ENCODE measurements at regions not wholly inside any gene's neighbourhood (a gene's known extent, or its start where the extent isn't known, plus 50 kb on each side); places are given as distances from the start of the nearest gene placed in this dataset.
"Not testable (repeated sequence)": the region's sequence is repeated elsewhere in the genome, so short reads cannot be mapped to it uniquely, and the experiment has no call there.

DNA sequence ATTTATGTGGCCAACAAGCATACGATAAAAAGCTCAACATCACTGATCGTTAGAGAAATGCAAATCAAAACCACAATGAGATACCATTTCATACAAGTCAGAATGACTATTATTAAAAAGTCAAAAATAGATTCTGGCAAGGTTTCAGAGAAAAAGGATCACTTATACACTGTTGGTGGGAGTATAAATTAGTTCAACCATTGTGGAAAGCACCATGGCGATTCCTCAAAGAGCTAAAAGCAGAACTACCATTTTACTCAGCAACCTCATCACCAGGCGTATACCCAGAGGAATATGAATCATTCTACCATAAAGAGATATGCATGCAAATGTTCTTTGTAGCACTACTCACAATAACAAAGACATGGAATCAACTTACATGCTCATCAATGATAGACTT lies 478.7 kb upstream of the GALNTL6 start:
- DNase-seq: peak; percentile 17

GRCh38 chr4:171308661-171309060 lies 504.5 kb upstream of the GALNTL6 start:
- DNase-seq: no peak

DNA sequence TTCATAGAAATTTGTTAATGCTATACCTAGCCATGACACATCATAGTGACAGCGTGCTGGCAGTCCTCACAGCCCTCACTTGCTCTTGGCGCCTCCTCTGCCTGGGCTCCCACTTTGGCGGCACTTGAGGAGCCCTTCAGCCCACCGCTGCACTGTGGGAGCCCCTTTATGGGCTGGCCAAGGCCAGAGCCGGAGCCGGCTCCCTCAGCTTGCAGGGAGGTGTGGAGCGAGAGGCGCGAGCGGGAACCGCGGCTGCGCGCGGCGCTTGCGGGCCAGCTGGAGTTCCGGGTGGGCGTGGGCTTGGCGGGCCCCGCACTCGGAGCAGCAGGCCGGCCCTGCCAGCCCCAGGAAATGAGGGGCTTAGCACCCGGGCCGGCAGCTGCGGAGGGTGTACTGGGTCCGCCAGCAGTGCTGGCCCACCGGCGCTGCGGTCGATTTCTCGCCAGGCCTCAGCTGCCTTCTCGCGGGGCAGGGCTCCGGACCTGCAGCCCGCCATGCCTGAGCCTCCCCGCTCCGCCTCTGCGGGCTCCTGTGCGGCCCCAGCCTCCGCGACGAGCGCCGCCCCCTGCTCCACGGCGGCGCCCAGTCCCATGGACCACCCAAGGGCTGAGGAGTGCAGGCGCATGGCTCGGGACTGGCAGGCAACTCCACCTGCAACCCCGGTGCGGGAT lies 515.0 kb upstream of the GALNTL6 start:
- DNase-seq: not testable (repeated sequence)

GRCh38 chr4:171288816-171289432 lies 524.3 kb upstream of the GALNTL6 start:
- peak; percentile 0 for DNase-seq

DNA sequence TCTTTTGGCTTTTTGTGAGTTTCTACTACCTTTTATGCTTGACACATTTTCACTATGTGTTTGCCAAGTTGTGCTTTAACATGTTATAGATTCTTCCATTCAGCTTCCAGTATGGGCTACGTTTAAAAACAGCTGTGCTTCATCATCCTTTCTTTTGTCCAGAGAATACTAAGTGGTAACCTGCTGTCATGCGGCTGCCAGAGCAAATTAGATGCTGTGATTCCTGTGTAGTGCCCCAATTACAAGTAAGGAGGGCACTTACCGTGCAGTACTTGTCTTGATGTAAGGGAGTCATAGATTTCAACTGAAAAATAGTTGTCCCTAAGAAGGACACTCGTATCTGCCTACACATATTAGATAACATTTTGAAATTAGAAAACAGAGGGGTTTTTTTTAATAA lies 531.8 kb upstream of the GALNTL6 start:
- no peak for DNase-seq

DNA sequence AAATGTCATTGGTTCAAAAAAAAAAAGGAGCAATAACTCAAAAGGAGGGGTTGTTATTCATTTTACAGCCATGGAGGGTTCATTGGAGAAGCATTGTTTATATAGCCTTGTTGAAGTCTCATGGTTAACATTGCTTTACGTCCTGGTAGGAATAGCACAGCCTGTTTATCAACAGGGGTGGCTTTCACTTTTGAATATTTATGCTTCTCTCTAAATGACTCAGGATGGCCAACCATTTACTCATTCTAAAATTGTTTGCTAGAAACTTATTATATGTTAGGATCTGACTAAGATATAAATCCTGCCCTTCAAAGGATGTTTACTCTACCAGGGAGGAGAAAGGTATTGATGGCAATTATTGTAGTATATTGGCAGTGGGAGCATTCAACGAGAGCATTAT lies 534.1 kb upstream of the GALNTL6 start:
- no peak for DNase-seq

DNA sequence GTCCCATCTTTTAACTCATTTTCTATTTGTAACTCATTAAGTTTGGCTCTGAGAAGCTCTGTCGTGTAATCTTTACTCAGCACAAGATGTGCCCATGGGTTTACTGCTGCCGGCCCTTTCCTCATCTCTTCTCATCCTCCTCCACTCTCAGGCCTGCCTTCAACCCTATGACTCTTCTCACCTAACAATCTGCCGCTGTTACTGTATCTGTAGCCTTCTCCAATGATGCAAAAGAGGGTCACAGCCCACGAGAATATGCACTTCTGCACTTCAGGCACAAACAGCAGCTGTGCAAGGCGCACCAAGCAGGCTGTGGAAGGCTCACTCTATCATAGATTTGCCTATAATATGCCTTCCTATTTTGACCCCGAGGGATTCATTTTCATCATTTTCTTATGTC lies 546.5 kb upstream of the GALNTL6 start:
- DNase-seq: no peak

DNA sequence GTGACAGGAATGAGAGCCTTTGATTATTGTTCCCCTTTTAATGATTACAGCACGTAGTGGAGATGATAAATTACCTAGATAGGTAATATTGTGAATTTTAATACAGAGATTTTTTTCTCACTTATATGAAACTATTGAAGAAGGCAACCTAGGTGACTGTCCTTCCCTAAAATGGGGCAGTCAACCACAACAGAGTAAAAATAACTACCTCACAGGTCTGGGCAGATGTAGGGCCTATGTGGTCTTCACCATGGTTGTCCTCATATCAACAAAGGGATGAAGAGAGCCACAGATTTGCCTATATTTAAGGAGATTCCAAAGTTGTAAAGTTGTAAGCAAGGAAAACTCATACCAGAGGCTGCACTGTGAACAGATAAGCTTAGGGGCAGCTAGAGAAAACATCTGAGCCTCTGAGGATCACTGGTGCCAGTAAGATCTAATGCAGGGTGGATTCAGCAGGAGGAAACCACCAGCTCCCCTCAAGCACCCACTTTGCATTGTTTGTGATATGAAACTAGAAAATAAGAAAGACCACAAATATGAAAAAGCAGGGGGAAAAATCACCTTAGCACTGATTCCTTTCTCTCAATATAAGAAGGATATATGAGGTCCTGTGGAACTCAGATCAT lies 547.9 kb upstream of the GALNTL6 start:
- no peak for DNase-seq

- DNase-seq: no peak
Observed at GRCh38 chr4:171256223-171256622, 557.0 kb upstream of the GALNTL6 start.

GRCh38 chr4:171246948-171247347 lies 566.3 kb upstream of the GALNTL6 start:
- DNase-seq: no peak

DNA sequence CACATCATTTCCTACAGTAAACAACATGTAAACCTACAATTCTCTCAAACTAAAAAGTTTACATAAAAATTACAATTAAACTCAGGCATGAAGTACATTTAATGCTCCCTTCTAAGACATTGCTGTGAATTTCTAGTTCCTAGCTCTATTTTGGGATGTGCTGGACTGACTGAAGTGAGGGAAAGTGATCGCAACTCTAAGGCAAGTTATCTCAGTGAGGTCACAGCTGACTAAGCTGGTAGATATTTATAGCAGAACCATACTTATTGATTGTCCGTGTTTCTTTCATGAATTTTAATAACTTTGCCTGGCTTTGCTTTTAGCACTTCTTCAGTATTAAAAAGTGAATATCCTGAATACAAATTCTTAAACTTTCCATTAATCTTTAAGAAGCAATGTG lies 570.4 kb upstream of the GALNTL6 start:
- DNase-seq: no peak

DNA sequence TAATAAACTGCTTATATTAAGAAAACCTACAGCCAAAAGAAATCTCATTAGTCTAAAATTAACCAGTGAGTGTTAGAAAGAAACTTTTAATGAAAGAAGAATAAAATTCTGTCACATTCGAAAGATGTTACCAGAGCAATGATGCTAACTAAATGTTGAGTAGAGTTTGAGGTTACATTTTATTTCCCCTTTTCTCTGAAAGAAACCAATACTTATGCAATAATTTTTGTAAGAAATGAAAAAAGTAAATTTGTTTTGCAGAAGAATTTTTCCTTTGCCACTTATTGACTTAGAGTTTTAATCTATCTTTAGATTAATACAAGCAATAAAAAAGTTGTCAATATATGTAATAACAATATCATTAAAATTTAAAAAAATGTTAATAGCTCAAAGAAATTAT lies 574.0 kb upstream of the GALNTL6 start:
- DNase-seq: no peak

DNA sequence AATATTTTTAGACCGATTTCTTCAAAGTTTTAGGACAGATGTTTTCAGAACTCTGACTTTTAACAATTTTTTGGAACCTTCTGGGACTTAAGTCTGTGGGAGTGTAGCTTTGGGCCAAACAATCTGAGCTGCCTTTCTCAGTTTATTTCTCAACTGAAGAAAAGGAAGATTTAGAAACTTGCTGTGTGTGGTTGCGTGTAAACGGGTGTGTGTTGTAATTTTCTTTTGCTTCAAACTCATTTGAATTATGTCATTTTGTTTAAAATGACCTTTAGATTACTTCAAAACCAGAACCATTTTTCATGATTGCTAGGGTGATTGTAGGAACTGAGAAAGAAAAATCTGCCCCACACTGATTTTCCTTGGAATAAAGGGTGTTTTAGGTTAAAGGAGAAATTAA lies 577.7 kb upstream of the GALNTL6 start:
- no peak for DNase-seq

- DNase-seq: not testable (repeated sequence)
Observed at GRCh38 chr4:171229354-171229753, 583.9 kb upstream of the GALNTL6 start.

- DNase-seq: no peak
Observed at GRCh38 chr4:171221181-171221580, 592.0 kb upstream of the GALNTL6 start.

DNA sequence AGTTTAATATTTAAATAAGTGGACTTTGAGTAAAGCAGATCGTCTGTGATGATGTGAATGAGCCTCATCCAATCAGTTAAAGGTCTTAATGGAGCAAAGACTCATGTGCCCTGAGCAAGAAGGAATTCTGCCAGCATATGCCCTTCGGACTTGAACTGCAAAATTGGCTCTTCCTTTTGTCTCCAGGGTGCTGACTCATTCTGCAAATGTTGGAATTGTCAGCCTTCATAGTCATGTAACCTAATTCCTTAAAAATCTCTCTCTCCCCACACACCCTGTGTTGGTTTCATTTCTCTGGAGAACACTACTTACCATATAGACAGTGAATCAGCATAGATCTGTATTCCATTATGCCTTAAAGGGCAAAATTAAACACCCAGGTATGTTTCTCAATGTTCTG lies 609.8 kb upstream of the GALNTL6 start:
- DNase-seq: peak; percentile 87

GRCh38 chr4:171202908-171203307 lies 610.3 kb upstream of the GALNTL6 start:
- DNase-seq: no peak

GRCh38 chr4:171186700-171187099 lies 626.5 kb upstream of the GALNTL6 start:
- no peak for DNase-seq

DNA sequence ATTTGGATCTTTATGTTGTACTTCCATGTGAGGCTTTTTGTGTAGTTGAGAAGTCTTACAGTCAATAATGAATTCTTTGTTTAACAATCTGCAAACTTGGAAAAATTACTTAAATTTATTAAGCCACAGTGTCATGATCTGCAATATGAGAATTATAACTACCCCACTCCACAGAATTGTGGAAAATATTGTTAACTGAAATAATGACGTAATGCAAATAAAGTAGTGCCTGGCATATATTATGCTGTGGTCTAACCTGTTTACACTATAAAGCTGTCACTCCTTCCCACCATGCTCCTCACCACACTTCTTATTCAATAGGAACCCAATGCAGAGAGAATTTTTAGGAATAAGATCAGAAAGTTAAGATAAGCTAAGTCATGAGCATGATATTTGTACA lies 632.1 kb upstream of the GALNTL6 start:
- no peak for DNase-seq

GRCh38 chr4:171170671-171171070 lies 642.5 kb upstream of the GALNTL6 start:
- no peak for DNase-seq

DNA sequence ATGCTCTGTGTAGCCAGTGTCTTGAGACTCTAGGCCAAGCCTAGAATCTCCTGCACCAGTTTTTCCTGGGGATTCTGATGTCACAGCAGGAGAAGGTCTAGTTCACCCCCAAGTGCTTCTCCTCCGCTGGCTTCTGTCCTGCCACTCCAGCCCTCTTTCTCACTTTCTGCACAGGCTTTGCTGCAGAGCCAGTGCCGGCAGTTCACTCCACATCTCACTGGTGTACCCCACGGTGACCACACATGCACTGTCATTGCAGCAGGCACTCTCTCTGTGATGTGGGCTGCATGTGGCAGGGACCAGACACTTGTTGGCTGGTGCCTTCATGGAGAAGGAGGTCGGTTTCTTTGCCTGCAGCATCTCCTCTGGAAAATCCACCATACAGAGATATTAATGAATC lies 643.8 kb upstream of the GALNTL6 start:
- DNase-seq: no peak

DNA sequence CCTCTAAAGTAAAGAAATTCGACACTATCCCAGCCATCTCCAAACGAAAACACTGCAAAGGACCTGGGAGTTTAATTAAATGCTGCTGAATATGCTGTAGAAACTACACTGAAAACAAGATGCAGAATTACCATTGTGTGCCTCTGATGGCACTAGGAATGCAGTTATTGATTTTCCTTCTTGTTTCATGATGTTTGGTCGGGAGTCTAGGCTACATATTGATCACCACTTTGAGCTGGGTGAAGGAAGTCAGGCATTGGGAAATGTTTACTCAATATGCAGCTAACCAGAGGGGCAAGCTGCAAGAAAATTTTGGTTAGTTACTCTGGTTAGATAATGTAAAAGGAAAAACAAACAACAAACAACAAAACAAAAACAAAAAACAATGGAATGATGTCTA lies 650.7 kb upstream of the GALNTL6 start:
- no peak for DNase-seq

DNA sequence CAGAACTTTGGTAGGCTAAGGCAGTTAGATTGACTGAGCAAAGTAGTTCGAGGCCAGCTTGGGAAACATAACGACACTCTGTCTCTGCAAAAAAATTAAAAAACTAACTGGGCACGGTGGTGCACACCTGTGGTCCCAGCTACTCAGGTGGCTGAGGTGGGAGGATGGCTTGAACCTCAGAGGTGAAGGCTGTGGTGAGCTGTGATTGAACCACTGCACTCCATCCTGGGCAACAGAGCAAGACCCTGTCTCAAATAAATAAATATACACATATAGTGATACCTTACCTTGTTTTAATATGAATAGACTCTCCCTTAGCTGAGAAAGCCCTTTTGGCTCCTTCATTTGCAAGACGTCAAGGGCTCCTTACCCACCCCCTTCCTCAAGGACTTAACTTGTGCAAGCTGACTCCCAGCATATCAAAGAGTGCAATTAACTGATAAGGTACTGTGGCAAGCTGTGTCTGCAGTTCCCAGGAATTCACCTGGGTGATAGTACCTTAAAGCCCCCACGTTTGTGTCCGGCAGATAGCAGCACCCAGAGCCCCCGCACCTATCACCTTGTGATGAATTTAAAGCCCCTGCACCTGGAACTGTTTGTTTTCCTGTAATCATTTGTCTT lies 655.6 kb upstream of the GALNTL6 start:
- no peak for DNase-seq

GRCh38 chr4:171142639-171143038 lies 670.6 kb upstream of the GALNTL6 start:
- DNase-seq: no peak

Measured in fibroblast of skin of right quadriceps (primary cell).